ENCODE measurements at regions not wholly inside any gene's neighbourhood (a gene's known extent, or its start where the extent isn't known, plus 50 kb on each side); places are given as distances from the start of the nearest gene placed in this dataset.

DNA sequence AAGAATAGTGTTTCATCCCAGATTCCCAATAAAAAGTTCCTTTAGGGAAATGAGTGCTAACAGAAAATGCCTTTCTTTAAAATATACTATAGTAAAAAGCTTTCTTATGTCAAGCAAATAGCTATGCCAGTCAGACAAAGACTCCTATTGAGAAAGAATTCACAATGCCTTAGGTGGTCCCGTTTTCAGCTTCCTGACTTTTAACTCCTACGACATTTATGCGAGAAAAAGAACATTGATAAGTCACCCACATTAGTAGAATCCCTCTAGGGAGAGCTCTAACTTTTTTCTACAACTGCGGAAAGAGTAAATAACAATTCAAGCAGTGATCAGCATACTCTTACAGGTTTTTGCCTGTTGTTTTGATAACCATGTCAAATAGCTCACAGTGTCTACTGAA, 750.8 kb upstream of the ACVR2A start:
- intact Hi-C loops (cut with micrococcal nuclease), result no loop called here
- CTCF ChIA-PET, result interaction anchor here (0.6 kb wide), 2 partner anchors 120 to 341 kb away, joined by 3 to 6 read pairs; no protein-coding TSS in a partner anchor
- DNase-seq (ENCODE audit: unreplicated experiment), result no peak
- TF ChIP-seq, protein P1, sequence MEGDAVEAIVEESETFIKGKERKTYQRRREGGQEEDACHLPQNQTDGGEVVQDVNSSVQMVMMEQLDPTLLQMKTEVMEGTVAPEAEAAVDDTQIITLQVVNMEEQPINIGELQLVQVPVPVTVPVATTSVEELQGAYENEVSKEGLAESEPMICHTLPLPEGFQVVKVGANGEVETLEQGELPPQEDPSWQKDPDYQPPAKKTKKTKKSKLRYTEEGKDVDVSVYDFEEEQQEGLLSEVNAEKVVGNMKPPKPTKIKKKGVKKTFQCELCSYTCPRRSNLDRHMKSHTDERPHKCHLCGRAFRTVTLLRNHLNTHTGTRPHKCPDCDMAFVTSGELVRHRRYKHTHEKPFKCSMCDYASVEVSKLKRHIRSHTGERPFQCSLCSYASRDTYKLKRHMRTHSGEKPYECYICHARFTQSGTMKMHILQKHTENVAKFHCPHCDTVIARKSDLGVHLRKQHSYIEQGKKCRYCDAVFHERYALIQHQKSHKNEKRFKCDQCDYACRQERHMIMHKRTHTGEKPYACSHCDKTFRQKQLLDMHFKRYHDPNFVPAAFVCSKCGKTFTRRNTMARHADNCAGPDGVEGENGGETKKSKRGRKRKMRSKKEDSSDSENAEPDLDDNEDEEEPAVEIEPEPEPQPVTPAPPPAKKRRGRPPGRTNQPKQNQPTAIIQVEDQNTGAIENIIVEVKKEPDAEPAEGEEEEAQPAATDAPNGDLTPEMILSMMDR (IDR thresholded peaks at IDR 0.05; ENCODE audit: unreplicated experiment), result no peak
- Mint-ChIP-seq H3K36me3 (ENCODE audit: insufficient read depth, unreplicated experiment) (no peaks in the 10 kb centered on the region), H3K4me1 (ENCODE audit: insufficient read depth, unreplicated experiment) (peaks cover 14% of the 10 kb centered on the region), H3K4me3 (ENCODE audit: unreplicated experiment) (no peak overlapping the region), H3K9me3 (ENCODE audit: unreplicated experiment) (peaks cover 5% of the 10 kb centered on the region), H3K27ac (ENCODE audit: low read depth, unreplicated experiment) (no peak overlapping the region), H3K27me3 (ENCODE audit: insufficient read depth, unreplicated experiment) (no peaks in the 10 kb centered on the region)
- POLR2A ChIA-PET, result no interaction called here
- BruUV-seq (replicated peaks), result no TSS peak

DNA sequence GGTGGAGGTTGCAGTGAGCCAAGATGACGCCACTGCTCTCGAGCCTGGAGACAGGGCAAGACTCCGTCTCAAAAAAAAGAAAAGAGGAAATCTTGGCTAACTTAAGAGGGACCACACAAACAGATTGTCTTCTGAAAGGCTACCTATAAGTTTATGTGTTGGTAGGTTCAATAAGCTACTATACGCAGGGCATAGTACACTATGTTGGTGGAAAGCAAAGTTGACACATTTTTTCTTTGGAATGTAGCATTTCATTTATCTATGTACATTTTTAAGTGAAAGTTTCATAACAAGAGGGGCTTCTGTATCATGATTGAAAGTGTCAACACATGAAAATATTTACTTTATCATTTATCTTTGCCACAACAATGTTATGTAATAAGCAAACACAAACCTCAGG, 752.6 kb upstream of the ACVR2A start:
- BruUV-seq (replicated peaks), result no TSS peak
- TF ChIP-seq, protein P1 (IDR thresholded peaks at IDR 0.05; ENCODE audit: unreplicated experiment), result no peak

DNA sequence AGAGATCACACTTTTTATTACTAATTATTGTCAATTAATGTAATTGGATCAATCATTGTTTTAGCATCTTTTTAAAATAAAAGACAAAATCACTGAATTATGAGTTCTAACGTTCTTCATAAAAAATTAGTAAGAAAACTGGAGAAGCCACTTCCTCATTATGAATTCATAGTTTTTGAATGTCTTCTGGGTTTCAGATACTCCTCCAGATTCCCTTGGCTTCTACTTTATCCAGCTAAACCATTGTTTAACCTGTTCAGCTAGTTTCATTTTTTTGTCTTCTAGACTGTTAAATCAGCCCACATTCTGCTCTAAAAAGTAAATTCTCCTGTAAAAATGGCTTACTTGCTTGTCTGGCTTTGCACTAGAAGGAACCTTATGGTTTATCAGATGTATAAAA, 753.4 kb upstream of the ACVR2A start:
- H3K36me3 Mint-ChIP-seq (ENCODE audit: insufficient read depth, unreplicated experiment), result no peaks in the 10 kb centered on the region
- no TSS peak for BruUV-seq (replicated peaks)
- POLR2A ChIA-PET, result no interaction called here
- H3K4me3 Mint-ChIP-seq (ENCODE audit: unreplicated experiment), result no peak overlapping the region
- no peaks in the 10 kb centered on the region for H3K27me3 Mint-ChIP-seq (ENCODE audit: insufficient read depth, unreplicated experiment)
- DNase-seq (ENCODE audit: unreplicated experiment), result no peak
- peaks cover 5% of the 10 kb centered on the region for H3K9me3 Mint-ChIP-seq (ENCODE audit: unreplicated experiment)
- peaks cover 6% of the 10 kb centered on the region for H3K4me1 Mint-ChIP-seq (ENCODE audit: insufficient read depth, unreplicated experiment)
- no peak overlapping the region for H3K27ac Mint-ChIP-seq (ENCODE audit: low read depth, unreplicated experiment)
- intact Hi-C loops (cut with micrococcal nuclease), result no loop called here
- TF ChIP-seq, protein P1 (IDR thresholded peaks at IDR 0.05; ENCODE audit: unreplicated experiment), result no peak
- CTCF ChIA-PET, result interaction anchor here (0.7 to 2.1 kb wide), 3 partner anchors 9 to 340 kb away, joined by 4 to 8 read pairs (median 7); no protein-coding TSS in a partner anchor

More for the DNA sequence above, 752.6 kb upstream of the ACVR2A start:
- no peaks in the 10 kb centered on the region for H3K36me3 Mint-ChIP-seq (ENCODE audit: insufficient read depth, unreplicated experiment)
- DNase-seq (ENCODE audit: unreplicated experiment), result no peak
- H3K27ac Mint-ChIP-seq (ENCODE audit: low read depth, unreplicated experiment), result no peak overlapping the region
- intact Hi-C loops (cut with micrococcal nuclease), result no loop called here
- ChIA-PET CTCF (interaction anchor here (2.1 kb wide), 1 partner anchor 10 kb away, joined by 7 read pairs; no protein-coding TSS in a partner anchor), POLR2A (no interaction called here)
- H3K4me1 Mint-ChIP-seq (ENCODE audit: insufficient read depth, unreplicated experiment), result peaks cover 9% of the 10 kb centered on the region
- peaks cover 5% of the 10 kb centered on the region for H3K9me3 Mint-ChIP-seq (ENCODE audit: unreplicated experiment)
- H3K4me3 Mint-ChIP-seq (ENCODE audit: unreplicated experiment), result no peak overlapping the region
- H3K27me3 Mint-ChIP-seq (ENCODE audit: insufficient read depth, unreplicated experiment), result no peaks in the 10 kb centered on the region

DNA sequence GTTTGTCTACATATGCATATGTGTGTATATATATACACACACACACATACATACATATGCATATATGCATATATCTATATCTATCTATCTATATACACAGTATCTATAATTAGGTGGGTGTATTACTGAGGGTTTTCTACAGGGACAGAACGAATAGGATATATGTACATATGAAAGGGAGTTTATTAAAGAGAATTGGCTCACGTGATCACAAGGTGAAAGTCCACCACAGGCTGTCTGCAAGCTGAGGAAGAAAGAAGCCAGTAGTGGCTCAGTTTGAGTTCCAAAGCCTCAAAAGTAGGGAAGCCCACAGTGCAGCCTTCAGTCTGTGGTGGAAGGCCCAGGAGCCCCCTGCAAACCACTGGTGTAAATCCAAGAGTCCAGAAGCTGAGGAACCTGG, 756.0 kb upstream of the ACVR2A start:
- Mint-ChIP-seq H3K4me3 (ENCODE audit: unreplicated experiment) (no peak overlapping the region), H3K4me1 (ENCODE audit: insufficient read depth, unreplicated experiment) (peaks cover 5% of the 10 kb centered on the region), H3K27ac (ENCODE audit: low read depth, unreplicated experiment) (no peak overlapping the region), H3K9me3 (ENCODE audit: unreplicated experiment) (no peaks in the 10 kb centered on the region), H3K36me3 (ENCODE audit: insufficient read depth, unreplicated experiment) (no peaks in the 10 kb centered on the region), H3K27me3 (ENCODE audit: insufficient read depth, unreplicated experiment) (no peaks in the 10 kb centered on the region)
- BruUV-seq (replicated peaks), result no TSS peak
- ChIA-PET CTCF (no interaction called here), POLR2A (no interaction called here)
- no peak for DNase-seq (ENCODE audit: unreplicated experiment)
- intact Hi-C loops (cut with micrococcal nuclease), result loop anchor here (10.0 kb wide), 1 partner anchor 354 kb away; no protein-coding TSS in a partner anchor
- TF ChIP-seq, protein P1 (IDR thresholded peaks at IDR 0.05; ENCODE audit: unreplicated experiment), result no peak

All from MCF 10A (cell line).